ENCODE measurements at regions not wholly inside any gene's neighbourhood (a gene's known extent, or its start where the extent isn't known, plus 50 kb on each side); places are given as distances from the start of the nearest gene placed in this dataset.

GRCh38 chr5:103612545-103612944 is 50.0 kb upstream of the NUDT12 start:
- no peak for DNase-seq

Measured in DMS 273 treated with DMSO at 0.1 percent for 48 hours (cell line).